ENCODE measurements at regions not wholly inside any gene's neighbourhood (a gene's known extent, or its start where the extent isn't known, plus 50 kb on each side); places are given as distances from the start of the nearest gene placed in this dataset.
"Not testable (repeated sequence)": the region's sequence is repeated elsewhere in the genome, so short reads cannot be mapped to it uniquely, and the experiment has no call there.

DNA sequence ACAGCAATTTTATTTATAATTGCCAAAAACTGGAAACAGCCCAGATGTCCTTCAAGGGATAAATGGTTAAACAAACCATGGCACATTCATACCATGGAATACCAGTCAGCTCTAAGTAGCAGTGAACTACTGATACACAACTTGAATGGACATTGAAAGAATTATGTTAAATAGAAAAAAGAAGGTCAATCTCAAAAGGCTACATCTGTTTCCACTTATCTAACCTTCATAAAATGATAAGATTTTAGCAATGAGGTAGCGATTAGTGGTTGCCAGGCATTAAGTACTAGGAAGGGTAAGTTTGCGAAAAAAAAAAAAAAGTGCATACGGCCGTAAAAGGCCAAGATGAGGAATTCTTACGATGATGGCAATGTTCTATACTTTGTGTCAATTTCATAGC lies 738.7 kb upstream of the ANO3 start:
- no peak for DNase-seq (ENCODE audit: extremely low read depth in 1 of 11, low read depth in 9 of 11, low spot score in 4 of 11)

DNA sequence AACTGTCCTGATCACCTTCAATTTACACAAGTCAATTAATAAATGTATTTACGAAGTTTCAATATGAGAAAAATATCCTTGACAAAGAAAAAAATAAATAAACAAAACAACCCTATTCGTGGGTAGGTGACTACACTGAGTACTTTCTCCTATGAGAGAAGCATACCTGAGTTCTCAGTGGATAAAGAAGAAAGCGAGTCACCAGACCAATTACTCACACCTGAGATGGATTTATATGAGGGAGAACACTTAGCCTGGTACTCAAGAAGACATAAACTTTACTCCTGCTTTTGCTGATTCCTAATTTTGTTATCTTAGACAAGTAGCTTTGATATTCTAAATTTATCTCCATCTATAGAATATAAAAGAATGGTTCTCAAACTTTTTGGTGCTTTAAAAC lies 735.2 kb upstream of the ANO3 start:
- no peak for DNase-seq (ENCODE audit: extremely low read depth in 1 of 11, low read depth in 9 of 11, low spot score in 4 of 11)

GRCh38 chr11:25597696-25598095 lies 734.2 kb upstream of the ANO3 start:
- DNase-seq (ENCODE audit: extremely low read depth in 1 of 11, low read depth in 9 of 11, low spot score in 4 of 11), result no peak

DNA sequence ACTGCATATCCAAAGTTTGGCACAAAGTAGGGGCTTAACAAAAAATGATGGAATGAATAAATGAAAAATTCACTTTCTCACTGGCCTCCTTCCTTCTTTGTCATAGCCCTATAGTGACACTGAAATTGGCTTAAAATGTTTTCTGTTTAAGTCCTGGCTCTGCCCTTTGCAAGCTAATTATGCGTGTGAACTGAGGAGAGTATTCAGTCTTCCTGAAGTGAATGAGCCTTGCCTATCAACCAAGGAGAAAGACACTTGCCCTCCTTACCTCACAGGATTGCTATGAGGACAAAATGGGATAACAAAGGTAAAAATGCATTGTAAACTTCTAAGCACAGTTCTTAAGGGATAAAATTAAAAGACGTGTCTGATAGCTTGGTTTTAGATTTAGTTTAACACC lies 729.8 kb upstream of the ANO3 start:
- DNase-seq (ENCODE audit: extremely low read depth in 1 of 11, low read depth in 9 of 11, low spot score in 4 of 11), result no peak

- DNase-seq (ENCODE audit: extremely low read depth in 1 of 11, low read depth in 9 of 11, low spot score in 4 of 11), result no peak
Measured at GRCh38 chr11:25602959-25603358, 729.0 kb upstream of the ANO3 start.

- no peak for DNase-seq (ENCODE audit: extremely low read depth in 1 of 11, low read depth in 9 of 11, low spot score in 4 of 11)
Measured at GRCh38 chr11:25612806-25613205, 719.1 kb upstream of the ANO3 start.

GRCh38 chr11:25613451-25613850 lies 718.5 kb upstream of the ANO3 start:
- no peak for DNase-seq (ENCODE audit: extremely low read depth in 1 of 11, low read depth in 9 of 11, low spot score in 4 of 11)

- no peak for DNase-seq (ENCODE audit: extremely low read depth in 1 of 11, low read depth in 9 of 11, low spot score in 4 of 11)
Measured at GRCh38 chr11:25613865-25614264, 718.1 kb upstream of the ANO3 start.

GRCh38 chr11:25615069-25615468 lies 716.9 kb upstream of the ANO3 start:
- DNase-seq (ENCODE audit: extremely low read depth in 1 of 11, low read depth in 9 of 11, low spot score in 4 of 11), result no peak

- DNase-seq (ENCODE audit: extremely low read depth in 1 of 11, low read depth in 9 of 11, low spot score in 4 of 11), result no peak
Measured at GRCh38 chr11:25615841-25616240, 716.1 kb upstream of the ANO3 start.

- DNase-seq (ENCODE audit: extremely low read depth in 1 of 11, low read depth in 9 of 11, low spot score in 4 of 11), result no peak
Measured at GRCh38 chr11:25625094-25625493, 706.8 kb upstream of the ANO3 start.

- no peak for DNase-seq (ENCODE audit: extremely low read depth in 1 of 11, low read depth in 9 of 11, low spot score in 4 of 11)
Measured at GRCh38 chr11:25628030-25628429, 703.9 kb upstream of the ANO3 start.

- no peak for DNase-seq (ENCODE audit: extremely low read depth in 1 of 11, low read depth in 9 of 11, low spot score in 4 of 11)
Measured at GRCh38 chr11:25633230-25633629, 698.7 kb upstream of the ANO3 start.

GRCh38 chr11:25649220-25649619 lies 682.7 kb upstream of the ANO3 start:
- not testable (repeated sequence) for DNase-seq (ENCODE audit: extremely low read depth in 1 of 11, low read depth in 9 of 11, low spot score in 4 of 11)

DNA sequence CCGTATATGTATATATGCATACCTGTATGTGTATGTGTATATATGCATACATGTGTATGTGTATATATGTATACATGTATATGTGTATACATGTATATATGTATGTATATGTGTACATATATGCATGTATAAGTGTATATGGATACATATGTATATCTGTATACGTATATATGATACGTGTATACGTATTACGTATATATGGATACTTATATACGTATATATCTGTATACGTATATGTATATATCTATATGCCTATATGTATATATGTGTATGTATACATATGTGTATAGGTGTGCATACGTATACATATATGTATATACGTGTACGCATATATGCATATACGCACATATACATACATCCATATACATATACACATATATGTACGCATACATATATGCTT lies 681.6 kb upstream of the ANO3 start:
- no peak for DNase-seq (ENCODE audit: extremely low read depth in 1 of 11, low read depth in 9 of 11, low spot score in 4 of 11)

DNA sequence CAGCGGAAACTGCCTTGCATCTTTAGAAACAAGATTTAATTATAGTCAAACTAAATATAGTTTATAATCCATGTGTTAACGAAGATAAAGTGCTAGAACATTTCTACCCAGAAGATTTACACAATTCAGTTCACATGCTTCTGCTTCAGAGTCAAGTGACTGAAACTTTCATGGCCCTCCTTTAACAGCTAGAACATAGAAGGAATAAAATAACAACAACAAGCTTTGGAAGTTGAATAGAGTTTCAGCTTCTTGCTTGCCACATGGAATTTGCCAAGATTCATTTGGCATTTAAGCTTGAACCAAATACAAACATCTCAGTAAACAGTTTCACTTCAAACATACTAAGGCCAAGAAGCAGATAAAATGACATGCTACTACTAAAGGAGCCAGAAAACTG lies 676.3 kb upstream of the ANO3 start:
- peak in 2 of 11 donors; percentile 2 to 4 for DNase-seq (ENCODE audit: extremely low read depth in 1 of 11, low read depth in 9 of 11, low spot score in 4 of 11)

- DNase-seq (ENCODE audit: extremely low read depth in 1 of 11, low read depth in 9 of 11, low spot score in 4 of 11), result no peak
Measured at GRCh38 chr11:25658916-25659315, 673.0 kb upstream of the ANO3 start.

- no peak for DNase-seq (ENCODE audit: extremely low read depth in 1 of 11, low read depth in 9 of 11, low spot score in 4 of 11)
Measured at GRCh38 chr11:25659706-25660105, 672.2 kb upstream of the ANO3 start.

GRCh38 chr11:25667871-25668270 lies 664.1 kb upstream of the ANO3 start:
- no peak for DNase-seq (ENCODE audit: extremely low read depth in 1 of 11, low read depth in 9 of 11, low spot score in 4 of 11)

- no peak for DNase-seq (ENCODE audit: extremely low read depth in 1 of 11, low read depth in 9 of 11, low spot score in 4 of 11)
Measured at GRCh38 chr11:25691959-25692358, 640.0 kb upstream of the ANO3 start.

DNA sequence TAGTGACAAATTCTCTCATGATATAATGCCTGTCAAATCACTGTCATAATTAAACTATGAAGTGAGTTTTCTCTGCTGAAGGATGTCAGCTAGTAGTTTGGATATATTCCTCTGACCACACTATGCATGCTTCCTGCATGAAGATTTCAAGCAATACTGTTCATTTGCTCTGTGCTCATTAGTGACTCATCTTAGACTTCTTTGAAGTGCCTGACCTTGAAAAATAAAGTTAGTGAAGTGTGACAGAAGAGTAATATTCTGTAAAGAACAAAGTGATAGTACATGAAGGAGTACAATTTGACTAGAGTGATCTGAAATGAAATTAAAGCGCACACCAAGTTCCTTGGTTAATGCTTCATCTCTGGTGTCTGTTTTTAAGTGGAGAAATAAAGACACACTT lies 629.5 kb upstream of the ANO3 start:
- no peak for DNase-seq (ENCODE audit: extremely low read depth in 1 of 11, low read depth in 9 of 11, low spot score in 4 of 11)

DNA sequence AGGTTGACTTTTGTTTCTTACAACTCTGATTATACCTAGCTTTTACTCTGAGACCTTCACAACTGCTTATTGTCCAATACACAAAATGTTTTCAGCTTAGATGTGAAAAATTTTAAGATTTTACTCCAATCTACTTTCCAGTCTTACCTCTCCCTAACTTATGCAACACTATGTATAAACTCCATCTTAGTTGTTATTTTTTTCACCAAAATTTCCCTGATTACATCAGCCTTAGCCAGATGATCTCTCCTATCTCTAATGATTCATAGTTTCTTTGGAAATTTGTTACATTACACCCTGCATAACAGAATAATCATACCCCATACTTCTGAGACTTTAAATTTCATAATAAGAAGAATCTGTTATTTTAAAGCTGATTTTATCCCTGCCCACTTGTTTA lies 621.0 kb upstream of the ANO3 start:
- no peak for DNase-seq (ENCODE audit: extremely low read depth in 1 of 11, low read depth in 9 of 11, low spot score in 4 of 11)

Measured in renal cortex interstitium (tissue), 11 donors.